ENCODE measurements at regions not wholly inside any gene's neighbourhood (a gene's known extent, or its start where the extent isn't known, plus 50 kb on each side); places are given as distances from the start of the nearest gene placed in this dataset.
"Not testable (repeated sequence)": the region's sequence is repeated elsewhere in the genome, so short reads cannot be mapped to it uniquely, and the experiment has no call there.

GRCh38 chr3:75232216-75232615, 431.9 kb upstream of the FRG2C start:
- ATAC-seq (no peak), DNase-seq (no peak)
- intact Hi-C loops (cut with DNase I) = no loop called here

- no peak for ATAC-seq
- no peak for DNase-seq
- intact Hi-C loops (cut with DNase I) = no loop called here
These were observed 428.5 kb upstream of the FRG2C start for GRCh38 chr3:75235631-75236030.

GRCh38 chr3:75237053-75237452, 427.1 kb upstream of the FRG2C start:
- ATAC-seq (no peak), DNase-seq (no peak)
- intact Hi-C loops (cut with DNase I) = no loop called here

- no peak for ATAC-seq
- DNase-seq = no peak
- intact Hi-C loops (cut with DNase I) = no loop called here
These were observed 426.7 kb upstream of the FRG2C start for GRCh38 chr3:75237477-75237876.

- ATAC-seq; intact Hi-C loops (cut with DNase I); DNase-seq: not testable (repeated sequence)
These were observed 422.7 kb upstream of the FRG2C start for GRCh38 chr3:75241226-75241962.

GRCh38 chr3:75242012-75242735, 422.0 kb upstream of the FRG2C start:
- no peak for DNase-seq
- no peak for ATAC-seq
- intact Hi-C loops (cut with DNase I) = no loop called here

- DNase-seq (no peak), ATAC-seq (no peak)
- intact Hi-C loops (cut with DNase I) = no loop called here
These were observed 415.2 kb upstream of the FRG2C start for GRCh38 chr3:75248974-75249373.

- intact Hi-C loops (cut with DNase I) = no loop called here
- no peak for DNase-seq
- no peak for ATAC-seq
These were observed 409.4 kb upstream of the FRG2C start for GRCh38 chr3:75254685-75255084.

- ATAC-seq; DNase-seq; intact Hi-C loops (cut with DNase I): not testable (repeated sequence)
These were observed 405.1 kb upstream of the FRG2C start for GRCh38 chr3:75258825-75259683.

GRCh38 chr3:75260975-75261374, 403.2 kb upstream of the FRG2C start:
- intact Hi-C loops (cut with DNase I); ATAC-seq; DNase-seq: not testable (repeated sequence)

GRCh38 chr3:75262661-75263060, 401.5 kb upstream of the FRG2C start:
- ATAC-seq = no peak
- intact Hi-C loops (cut with DNase I) = no loop called here
- DNase-seq = no peak

- DNase-seq = no peak
- intact Hi-C loops (cut with DNase I) = no loop called here
- no peak for ATAC-seq
These were observed 398.2 kb upstream of the FRG2C start for GRCh38 chr3:75265897-75266296.

GRCh38 chr3:75268576-75268975, 395.6 kb upstream of the FRG2C start:
- ATAC-seq; DNase-seq; intact Hi-C loops (cut with DNase I): not testable (repeated sequence)

GRCh38 chr3:75272237-75272636, 391.9 kb upstream of the FRG2C start:
- DNase-seq; ATAC-seq; intact Hi-C loops (cut with DNase I): not testable (repeated sequence)

GRCh38 chr3:75272691-75273090, 391.4 kb upstream of the FRG2C start:
- intact Hi-C loops (cut with DNase I) = no loop called here
- peak; percentile 34 to 88 for ATAC-seq

GRCh38 chr3:75285531-75286148, 378.5 kb upstream of the FRG2C start:
- ATAC-seq = peak in 1 of 2 donors; percentile 78
- intact Hi-C loops (cut with DNase I); DNase-seq: not testable (repeated sequence)

More at GRCh38 chr3:75272691-75273090, 391.4 kb upstream of the FRG2C start:
- no peak for DNase-seq

GRCh38 chr3:75288972-75289574, 375.1 kb upstream of the FRG2C start:
- intact Hi-C loops (cut with DNase I); DNase-seq; ATAC-seq: not testable (repeated sequence)

GRCh38 chr3:75294124-75294523, 370.0 kb upstream of the FRG2C start:
- intact Hi-C loops (cut with DNase I) = loop anchor here (1.0 to 10.0 kb wide), 3 partner anchors 128 to 351 kb away; no protein-coding TSS in a partner anchor
- peak; percentile 98 to 99 for ATAC-seq
- peak; percentile 51 for DNase-seq

- ATAC-seq = no peak
- no peak for DNase-seq
- intact Hi-C loops (cut with DNase I) = loop anchor here in 1 of 2 donors (10.0 kb wide), 1 partner anchor 350 kb away; no protein-coding TSS in a partner anchor
These were observed 369.1 kb upstream of the FRG2C start for GRCh38 chr3:75295013-75295412.

All from left cardiac atrium (tissue), 4 donors.